GM12874 (cell line): ENCODE measurements at regions not wholly inside any gene's neighbourhood (a gene's known extent, or its start where the extent isn't known, plus 50 kb on each side); places are given as distances from the start of the nearest gene placed in this dataset.

ENCODE experiments used
- CTCF ChIP-seq: IDR thresholded peaks from 2 replicates; pipeline ENCODE4 v1.5.1; 2011; ENCODE audit warnings: low read depth, mild to moderate bottlenecking, control low read depth, low read length, moderate library complexity; ENCODE audit not compliant: insufficient read depth

GRCh38 chr3:99500485-99500884 is 137.9 kb upstream of the COL8A1 start:
- TF ChIP-seq CTCF = no peak

GRCh38 chr3:99499235-99500158 is 138.9 kb upstream of the COL8A1 start:
- TF ChIP-seq CTCF = peak; percentile 68

- no peak for TF ChIP-seq CTCF
Observed at GRCh38 chr3:99498550-99499234, 139.7 kb upstream of the COL8A1 start.

- TF ChIP-seq CTCF = no peak
Observed at GRCh38 chr3:99487894-99488293, 150.5 kb upstream of the COL8A1 start.

GRCh38 chr3:99485286-99485685 is 153.1 kb upstream of the COL8A1 start:
- no peak for TF ChIP-seq CTCF

GRCh38 chr3:99484871-99485270 is 153.5 kb upstream of the COL8A1 start:
- no peak for TF ChIP-seq CTCF

GRCh38 chr3:99483841-99484240 is 154.6 kb upstream of the COL8A1 start:
- no peak for TF ChIP-seq CTCF
